ENCODE measurements at regions not wholly inside any gene's neighbourhood (a gene's known extent, or its start where the extent isn't known, plus 50 kb on each side); places are given as distances from the start of the nearest gene placed in this dataset.

- no peak for TF ChIP-seq GATA2 (IDR thresholded peaks at IDR 0.05; ENCODE audit: low read depth, low read length)
- no peak for TF ChIP-seq GATA3 (IDR thresholded peaks at IDR 0.05; ENCODE audit: low read depth, low read length)
Observed at GRCh38 chr5:29367176-29367833, 1826.2 kb upstream of the CDH6 start.
